WTC11 (cell line): ENCODE measurements at regions not wholly inside any gene's neighbourhood (a gene's known extent, or its start where the extent isn't known, plus 50 kb on each side); places are given as distances from the start of the nearest gene placed in this dataset.

Experiments
- CBFB ChIP-seq: sonication (generic); formaldehyde crosslinking; IDR thresholded peaks from 2 replicates; pipeline ENCODE4 v1.8.1; 2022; ENCODE audit warnings: mild to moderate bottlenecking, low read depth, missing genetic modification reagents
- CREB1 ChIP-seq: sonication (generic); formaldehyde crosslinking; IDR thresholded peaks from 2 replicates; pipeline ENCODE4 v1.8.0; 2023; ENCODE audit warnings: mild to moderate bottlenecking, missing genetic modification reagents
- ESRRA ChIP-seq: sonication (generic); formaldehyde crosslinking; IDR thresholded peaks from 2 replicates; pipeline ENCODE4 v1.8.1; 2022; ENCODE audit warnings: mild to moderate bottlenecking, missing genetic modification reagents, borderline replicate concordance
- MYBL2 ChIP-seq: sonication (generic); formaldehyde crosslinking; IDR thresholded peaks from 2 replicates; pipeline ENCODE4 v1.8.1; 2023; ENCODE audit warnings: mild to moderate bottlenecking, moderate library complexity, missing genetic modification reagents
- NFYB ChIP-seq: sonication (generic); formaldehyde crosslinking; conservative IDR thresholded peaks from 2 replicates; pipeline ENCODE4 v1.8.0; 2022; ENCODE audit warnings: low read depth, missing genetic modification reagents
- NR2C2 ChIP-seq: sonication (generic); formaldehyde crosslinking; IDR thresholded peaks from 2 replicates; pipeline ENCODE4 v1.8.0; 2022; ENCODE audit warnings: mild to moderate bottlenecking, missing genetic modification reagents
- ZNF512 ChIP-seq: sonication (generic); formaldehyde crosslinking; IDR thresholded peaks from 2 replicates; pipeline ENCODE4 v1.8.1; 2022; ENCODE audit warnings: missing genetic modification reagents, borderline replicate concordance
- TF ChIP-seq, protein P1 (sequence below): fragments of 250-450 bp; sonication (Bioruptor Pico); IDR thresholded peaks from 2 replicates; pipeline ENCODE4 v1.9.0; 2021; ENCODE audit warnings: mild to moderate bottlenecking
- TF ChIP-seq, protein P2 (sequence below): sonication (generic); formaldehyde crosslinking; IDR thresholded peaks from 2 replicates; pipeline ENCODE4 v1.8.0; 2023; ENCODE audit warnings: missing genetic modification reagents, mild to moderate bottlenecking, borderline replicate concordance
- TF ChIP-seq, protein P3 (sequence below): sonication (generic); formaldehyde crosslinking; IDR thresholded peaks from 2 replicates; pipeline ENCODE4 v1.8.1; 2023; ENCODE audit warnings: mild to moderate bottlenecking, missing genetic modification reagents, moderate library complexity
- TF ChIP-seq, protein P4 (sequence below): sonication (generic); formaldehyde crosslinking; IDR thresholded peaks from 2 replicates; pipeline ENCODE4 v1.8.0; 2023; ENCODE audit warnings: missing genetic modification reagents
- TF ChIP-seq, protein P5 (sequence below): sonication (generic); formaldehyde crosslinking; conservative IDR thresholded peaks from 2 replicates; pipeline ENCODE4 v1.8.1; 2023; ENCODE audit warnings: mild to moderate bottlenecking, low read depth, missing genetic modification reagents, moderate library complexity
- TF ChIP-seq, protein P6 (sequence below): sonication (generic); formaldehyde crosslinking; IDR thresholded peaks from 2 replicates; pipeline ENCODE4 v1.8.0; 2022; ENCODE audit warnings: mild to moderate bottlenecking, missing genetic modification reagents
- TF ChIP-seq, protein P7 (sequence below): sonication (generic); formaldehyde crosslinking; conservative IDR thresholded peaks from 2 replicates; pipeline ENCODE4 v1.8.1; 2022; ENCODE audit warnings: mild to moderate bottlenecking, missing genetic modification reagents

GRCh38 chr11:98104249-98104648, 916.5 kb upstream of the CNTN5 start (continued):
- TF ChIP-seq CREB1 (no peak), NR2C2 (no peak), CBFB (CRISPR knock-in tag) (no peak), NFYB (CRISPR knock-in tag) (no peak), ZNF512 (CRISPR knock-in tag) (no peak), MYBL2 (CRISPR knock-in tag) (no peak), ESRRA (CRISPR knock-in tag) (no peak)
- TF ChIP-seq, protein P1, sequence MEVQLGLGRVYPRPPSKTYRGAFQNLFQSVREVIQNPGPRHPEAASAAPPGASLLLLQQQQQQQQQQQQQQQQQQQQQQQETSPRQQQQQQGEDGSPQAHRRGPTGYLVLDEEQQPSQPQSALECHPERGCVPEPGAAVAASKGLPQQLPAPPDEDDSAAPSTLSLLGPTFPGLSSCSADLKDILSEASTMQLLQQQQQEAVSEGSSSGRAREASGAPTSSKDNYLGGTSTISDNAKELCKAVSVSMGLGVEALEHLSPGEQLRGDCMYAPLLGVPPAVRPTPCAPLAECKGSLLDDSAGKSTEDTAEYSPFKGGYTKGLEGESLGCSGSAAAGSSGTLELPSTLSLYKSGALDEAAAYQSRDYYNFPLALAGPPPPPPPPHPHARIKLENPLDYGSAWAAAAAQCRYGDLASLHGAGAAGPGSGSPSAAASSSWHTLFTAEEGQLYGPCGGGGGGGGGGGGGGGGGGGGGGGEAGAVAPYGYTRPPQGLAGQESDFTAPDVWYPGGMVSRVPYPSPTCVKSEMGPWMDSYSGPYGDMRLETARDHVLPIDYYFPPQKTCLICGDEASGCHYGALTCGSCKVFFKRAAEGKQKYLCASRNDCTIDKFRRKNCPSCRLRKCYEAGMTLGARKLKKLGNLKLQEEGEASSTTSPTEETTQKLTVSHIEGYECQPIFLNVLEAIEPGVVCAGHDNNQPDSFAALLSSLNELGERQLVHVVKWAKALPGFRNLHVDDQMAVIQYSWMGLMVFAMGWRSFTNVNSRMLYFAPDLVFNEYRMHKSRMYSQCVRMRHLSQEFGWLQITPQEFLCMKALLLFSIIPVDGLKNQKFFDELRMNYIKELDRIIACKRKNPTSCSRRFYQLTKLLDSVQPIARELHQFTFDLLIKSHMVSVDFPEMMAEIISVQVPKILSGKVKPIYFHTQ (CRISPR knock-in tag), result no peak
- TF ChIP-seq, protein P2, sequence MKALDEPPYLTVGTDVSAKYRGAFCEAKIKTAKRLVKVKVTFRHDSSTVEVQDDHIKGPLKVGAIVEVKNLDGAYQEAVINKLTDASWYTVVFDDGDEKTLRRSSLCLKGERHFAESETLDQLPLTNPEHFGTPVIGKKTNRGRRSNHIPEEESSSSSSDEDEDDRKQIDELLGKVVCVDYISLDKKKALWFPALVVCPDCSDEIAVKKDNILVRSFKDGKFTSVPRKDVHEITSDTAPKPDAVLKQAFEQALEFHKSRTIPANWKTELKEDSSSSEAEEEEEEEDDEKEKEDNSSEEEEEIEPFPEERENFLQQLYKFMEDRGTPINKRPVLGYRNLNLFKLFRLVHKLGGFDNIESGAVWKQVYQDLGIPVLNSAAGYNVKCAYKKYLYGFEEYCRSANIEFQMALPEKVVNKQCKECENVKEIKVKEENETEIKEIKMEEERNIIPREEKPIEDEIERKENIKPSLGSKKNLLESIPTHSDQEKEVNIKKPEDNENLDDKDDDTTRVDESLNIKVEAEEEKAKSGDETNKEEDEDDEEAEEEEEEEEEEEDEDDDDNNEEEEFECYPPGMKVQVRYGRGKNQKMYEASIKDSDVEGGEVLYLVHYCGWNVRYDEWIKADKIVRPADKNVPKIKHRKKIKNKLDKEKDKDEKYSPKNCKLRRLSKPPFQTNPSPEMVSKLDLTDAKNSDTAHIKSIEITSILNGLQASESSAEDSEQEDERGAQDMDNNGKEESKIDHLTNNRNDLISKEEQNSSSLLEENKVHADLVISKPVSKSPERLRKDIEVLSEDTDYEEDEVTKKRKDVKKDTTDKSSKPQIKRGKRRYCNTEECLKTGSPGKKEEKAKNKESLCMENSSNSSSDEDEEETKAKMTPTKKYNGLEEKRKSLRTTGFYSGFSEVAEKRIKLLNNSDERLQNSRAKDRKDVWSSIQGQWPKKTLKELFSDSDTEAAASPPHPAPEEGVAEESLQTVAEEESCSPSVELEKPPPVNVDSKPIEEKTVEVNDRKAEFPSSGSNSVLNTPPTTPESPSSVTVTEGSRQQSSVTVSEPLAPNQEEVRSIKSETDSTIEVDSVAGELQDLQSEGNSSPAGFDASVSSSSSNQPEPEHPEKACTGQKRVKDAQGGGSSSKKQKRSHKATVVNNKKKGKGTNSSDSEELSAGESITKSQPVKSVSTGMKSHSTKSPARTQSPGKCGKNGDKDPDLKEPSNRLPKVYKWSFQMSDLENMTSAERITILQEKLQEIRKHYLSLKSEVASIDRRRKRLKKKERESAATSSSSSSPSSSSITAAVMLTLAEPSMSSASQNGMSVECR (CRISPR knock-in tag), result no peak
- TF ChIP-seq, protein P3, sequence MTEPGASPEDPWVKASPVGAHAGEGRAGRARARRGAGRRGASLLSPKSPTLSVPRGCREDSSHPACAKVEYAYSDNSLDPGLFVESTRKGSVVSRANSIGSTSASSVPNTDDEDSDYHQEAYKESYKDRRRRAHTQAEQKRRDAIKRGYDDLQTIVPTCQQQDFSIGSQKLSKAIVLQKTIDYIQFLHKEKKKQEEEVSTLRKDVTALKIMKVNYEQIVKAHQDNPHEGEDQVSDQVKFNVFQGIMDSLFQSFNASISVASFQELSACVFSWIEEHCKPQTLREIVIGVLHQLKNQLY (CRISPR knock-in tag), result no peak
- TF ChIP-seq, protein P4, sequence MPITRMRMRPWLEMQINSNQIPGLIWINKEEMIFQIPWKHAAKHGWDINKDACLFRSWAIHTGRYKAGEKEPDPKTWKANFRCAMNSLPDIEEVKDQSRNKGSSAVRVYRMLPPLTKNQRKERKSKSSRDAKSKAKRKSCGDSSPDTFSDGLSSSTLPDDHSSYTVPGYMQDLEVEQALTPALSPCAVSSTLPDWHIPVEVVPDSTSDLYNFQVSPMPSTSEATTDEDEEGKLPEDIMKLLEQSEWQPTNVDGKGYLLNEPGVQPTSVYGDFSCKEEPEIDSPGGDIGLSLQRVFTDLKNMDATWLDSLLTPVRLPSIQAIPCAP (CRISPR knock-in tag), result no peak
- TF ChIP-seq, protein P5, sequence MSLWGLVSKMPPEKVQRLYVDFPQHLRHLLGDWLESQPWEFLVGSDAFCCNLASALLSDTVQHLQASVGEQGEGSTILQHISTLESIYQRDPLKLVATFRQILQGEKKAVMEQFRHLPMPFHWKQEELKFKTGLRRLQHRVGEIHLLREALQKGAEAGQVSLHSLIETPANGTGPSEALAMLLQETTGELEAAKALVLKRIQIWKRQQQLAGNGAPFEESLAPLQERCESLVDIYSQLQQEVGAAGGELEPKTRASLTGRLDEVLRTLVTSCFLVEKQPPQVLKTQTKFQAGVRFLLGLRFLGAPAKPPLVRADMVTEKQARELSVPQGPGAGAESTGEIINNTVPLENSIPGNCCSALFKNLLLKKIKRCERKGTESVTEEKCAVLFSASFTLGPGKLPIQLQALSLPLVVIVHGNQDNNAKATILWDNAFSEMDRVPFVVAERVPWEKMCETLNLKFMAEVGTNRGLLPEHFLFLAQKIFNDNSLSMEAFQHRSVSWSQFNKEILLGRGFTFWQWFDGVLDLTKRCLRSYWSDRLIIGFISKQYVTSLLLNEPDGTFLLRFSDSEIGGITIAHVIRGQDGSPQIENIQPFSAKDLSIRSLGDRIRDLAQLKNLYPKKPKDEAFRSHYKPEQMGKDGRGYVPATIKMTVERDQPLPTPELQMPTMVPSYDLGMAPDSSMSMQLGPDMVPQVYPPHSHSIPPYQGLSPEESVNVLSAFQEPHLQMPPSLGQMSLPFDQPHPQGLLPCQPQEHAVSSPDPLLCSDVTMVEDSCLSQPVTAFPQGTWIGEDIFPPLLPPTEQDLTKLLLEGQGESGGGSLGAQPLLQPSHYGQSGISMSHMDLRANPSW (CRISPR knock-in tag), result no peak
- TF ChIP-seq, protein P6, sequence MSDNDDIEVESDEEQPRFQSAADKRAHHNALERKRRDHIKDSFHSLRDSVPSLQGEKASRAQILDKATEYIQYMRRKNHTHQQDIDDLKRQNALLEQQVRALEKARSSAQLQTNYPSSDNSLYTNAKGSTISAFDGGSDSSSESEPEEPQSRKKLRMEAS (CRISPR knock-in tag), result no peak
- TF ChIP-seq, protein P7, sequence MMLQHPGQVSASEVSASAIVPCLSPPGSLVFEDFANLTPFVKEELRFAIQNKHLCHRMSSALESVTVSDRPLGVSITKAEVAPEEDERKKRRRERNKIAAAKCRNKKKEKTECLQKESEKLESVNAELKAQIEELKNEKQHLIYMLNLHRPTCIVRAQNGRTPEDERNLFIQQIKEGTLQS (CRISPR knock-in tag), result no peak
